Fibroblast of skin of left biceps (primary cell): ENCODE measurements at regions not wholly inside any gene's neighbourhood (a gene's known extent, or its start where the extent isn't known, plus 50 kb on each side); places are given as distances from the start of the nearest gene placed in this dataset.
A peak's percentile ranks its signal among the peaks of the same experiment; 100 is the strongest.
"Not testable (repeated sequence)": the region's sequence is repeated elsewhere in the genome, so short reads cannot be mapped to it uniquely, and the experiment has no call there.

Experiments
- DNase-seq, 2 experiments: peaks; one replicate each; pipeline ENCODE4 v3.0.0-alpha.2; 2013; ENCODE audit warnings: low read depth in 2 of 2

GRCh38 chr20:25864963-25865714, 168.5 kb upstream of the ZNF337 start:
- not testable (repeated sequence) for DNase-seq

DNA sequence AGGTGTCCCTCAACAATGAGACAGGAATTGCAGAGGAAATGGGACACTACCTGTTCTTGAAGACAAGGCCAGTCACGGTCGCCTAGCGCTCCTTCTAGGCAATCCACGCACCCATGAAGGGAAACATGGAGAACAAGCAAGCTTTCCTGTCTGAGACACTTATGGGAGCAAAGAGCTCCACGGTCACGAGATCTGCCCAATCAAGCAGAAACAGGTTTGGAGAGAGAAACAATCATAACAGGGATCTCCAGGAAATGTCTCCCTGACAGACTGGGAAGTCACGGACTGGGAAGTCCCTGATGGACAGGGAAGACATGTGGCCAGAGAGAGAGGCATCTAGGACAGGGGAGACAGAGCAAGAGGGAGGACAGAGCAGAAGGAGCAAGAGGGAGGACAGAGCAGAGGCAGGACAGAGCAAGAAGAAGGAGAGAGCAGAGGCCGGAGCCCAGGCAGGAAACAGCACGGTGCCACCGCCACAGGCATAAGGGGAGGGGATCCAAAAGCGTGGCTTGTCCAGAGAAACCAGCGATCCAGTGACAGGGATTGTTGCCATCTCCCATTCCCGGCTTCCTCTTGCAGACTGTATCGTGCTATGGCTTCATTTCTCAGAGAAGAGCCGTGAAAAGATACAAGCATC, 167.8 kb upstream of the ZNF337 start:
- DNase-seq = no peak

GRCh38 chr20:25863536-25864325, 167.1 kb upstream of the ZNF337 start:
- DNase-seq = no peak

DNA sequence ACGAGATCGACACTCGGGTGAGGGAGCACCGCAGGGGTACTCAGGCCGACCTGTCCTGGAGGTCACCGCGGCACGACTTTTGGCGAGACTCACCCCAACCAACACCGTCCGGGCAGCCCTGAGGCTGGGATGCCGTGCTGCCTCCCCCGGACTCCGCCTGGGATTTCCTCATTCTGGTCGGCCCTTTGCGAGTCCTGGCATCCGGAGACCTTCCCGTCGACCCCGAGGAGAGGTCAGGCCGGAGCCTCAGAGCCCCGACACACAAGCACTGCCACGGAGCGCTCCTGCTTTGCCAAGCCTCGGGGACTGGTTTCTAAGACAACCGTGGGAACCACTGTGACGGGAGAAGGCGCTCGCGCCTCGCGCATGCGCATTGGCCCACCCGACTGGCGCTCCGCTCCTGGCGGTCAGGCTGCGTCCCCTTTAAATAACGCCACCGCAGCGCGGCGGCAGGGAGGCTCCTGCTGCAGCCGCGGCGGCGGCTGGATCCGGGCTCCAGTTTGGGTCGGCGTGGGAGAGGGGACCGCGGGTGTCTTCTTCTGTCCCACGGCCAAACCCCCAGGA, 166.4 kb upstream of the ZNF337 start:
- DNase-seq = peak in 1 of 2 experiments; percentile 62

DNA sequence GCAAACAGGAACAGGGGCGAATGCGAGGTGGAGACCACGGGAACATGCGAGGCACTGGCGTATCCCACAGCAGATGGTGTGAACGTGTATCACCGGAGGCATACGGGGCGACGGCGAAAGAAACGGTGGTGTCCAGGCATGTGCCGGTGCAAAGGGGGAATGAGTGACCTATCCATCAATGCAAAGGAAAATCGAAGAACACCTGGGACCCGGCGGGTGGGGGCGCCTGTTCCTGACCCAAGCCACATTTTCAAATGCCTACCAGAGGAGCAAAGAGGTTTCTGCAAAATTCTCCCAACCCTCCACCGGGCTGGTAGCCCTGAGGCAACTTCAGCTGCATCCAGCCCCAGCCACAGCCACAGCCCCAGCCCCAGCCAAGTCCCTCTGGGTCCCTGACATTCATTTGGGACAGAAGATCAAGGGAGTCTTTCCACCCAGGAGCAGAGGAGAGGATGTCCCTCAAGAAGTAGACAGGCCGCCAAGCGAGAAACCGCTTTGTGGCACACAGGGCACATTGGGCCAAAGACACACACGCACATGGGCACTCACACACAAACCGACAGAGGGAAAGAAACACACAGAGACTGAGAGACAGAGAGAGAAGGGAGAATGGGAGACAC, 164.0 kb upstream of the ZNF337 start:
- no peak for DNase-seq

DNA sequence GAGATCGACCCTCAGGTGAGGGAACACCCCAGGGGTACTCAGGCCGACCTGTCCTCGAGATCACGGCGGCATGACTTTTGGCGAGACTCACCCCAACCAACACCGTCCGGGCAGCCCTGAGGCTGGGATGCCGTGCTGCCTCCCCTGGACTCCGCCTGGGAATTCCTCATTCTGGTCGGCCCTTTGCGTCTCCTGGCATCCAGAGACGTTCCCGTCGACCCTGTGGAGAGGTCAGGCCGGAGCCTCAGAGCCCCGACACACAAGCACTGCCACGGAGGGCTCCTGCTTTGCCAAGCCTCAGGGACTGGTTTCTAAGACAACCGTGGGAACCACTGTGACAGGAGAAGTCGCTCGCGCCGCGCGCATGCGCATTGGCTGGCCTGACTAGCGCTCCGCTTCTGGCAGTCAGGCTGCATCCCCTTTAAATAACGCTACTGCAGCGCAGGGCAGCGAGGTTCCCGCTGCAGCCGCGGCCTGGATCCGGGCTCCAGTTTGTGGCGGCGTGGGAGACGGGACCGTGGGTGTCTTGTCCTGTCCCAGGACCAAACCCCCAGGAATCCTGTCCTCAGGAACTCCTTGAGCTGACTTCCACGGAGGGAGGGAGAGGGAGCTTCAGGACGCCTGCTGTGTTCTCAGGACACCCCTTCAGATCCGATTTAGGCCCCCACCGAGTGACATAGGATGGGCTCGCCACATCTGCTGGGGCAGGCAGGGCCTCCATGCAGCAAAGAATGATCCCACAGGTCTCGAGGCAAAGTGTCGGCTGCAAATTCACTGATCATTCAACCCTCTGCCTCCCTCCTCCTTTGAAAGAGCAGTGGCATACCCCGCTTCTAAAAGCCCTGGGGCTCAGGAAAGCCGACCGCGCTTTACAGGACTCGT, 163.2 kb upstream of the ZNF337 start:
- no peak for DNase-seq

- DNase-seq = no peak
Observed at GRCh38 chr20:25858495-25859425, 162.1 kb upstream of the ZNF337 start.

- not testable (repeated sequence) for DNase-seq
Observed at GRCh38 chr20:25857091-25857788, 160.6 kb upstream of the ZNF337 start.

- DNase-seq = no peak
Observed at GRCh38 chr20:25856256-25856884, 159.7 kb upstream of the ZNF337 start.

DNA sequence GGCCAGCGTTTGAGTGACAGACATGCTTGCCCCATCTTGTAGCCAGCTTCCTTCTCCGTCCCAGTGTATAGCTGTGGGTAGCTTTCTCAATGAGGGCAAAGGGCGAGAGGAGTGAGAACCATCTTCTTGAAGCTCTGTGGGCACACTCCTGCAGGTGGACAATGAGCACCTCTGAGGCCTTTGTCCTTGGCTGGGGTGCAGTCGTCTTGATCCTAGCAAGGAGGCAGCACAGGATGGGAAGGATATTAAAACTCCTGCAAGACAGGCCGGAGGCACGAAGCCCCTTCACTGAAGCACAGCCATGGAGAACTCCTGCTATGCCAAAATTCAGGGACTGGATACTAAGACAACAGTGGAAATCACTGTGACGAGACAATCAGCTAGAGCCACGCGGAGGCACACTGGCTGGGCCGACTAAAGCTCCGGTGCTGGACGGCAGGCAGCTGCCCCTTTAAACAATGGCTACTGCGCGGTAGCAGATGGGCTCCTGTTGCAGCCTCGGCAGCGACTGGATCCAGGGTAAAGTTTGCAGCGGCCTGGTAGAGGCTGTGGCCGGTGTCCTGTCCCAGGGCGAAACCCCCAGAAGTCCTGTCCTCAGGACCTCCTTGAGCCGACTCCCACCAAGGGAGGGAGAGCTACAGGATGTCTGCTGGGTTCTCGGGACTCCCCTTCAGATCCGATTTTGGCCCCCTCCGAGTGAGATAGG, 159.0 kb upstream of the ZNF337 start:
- DNase-seq = not testable (repeated sequence)

DNA sequence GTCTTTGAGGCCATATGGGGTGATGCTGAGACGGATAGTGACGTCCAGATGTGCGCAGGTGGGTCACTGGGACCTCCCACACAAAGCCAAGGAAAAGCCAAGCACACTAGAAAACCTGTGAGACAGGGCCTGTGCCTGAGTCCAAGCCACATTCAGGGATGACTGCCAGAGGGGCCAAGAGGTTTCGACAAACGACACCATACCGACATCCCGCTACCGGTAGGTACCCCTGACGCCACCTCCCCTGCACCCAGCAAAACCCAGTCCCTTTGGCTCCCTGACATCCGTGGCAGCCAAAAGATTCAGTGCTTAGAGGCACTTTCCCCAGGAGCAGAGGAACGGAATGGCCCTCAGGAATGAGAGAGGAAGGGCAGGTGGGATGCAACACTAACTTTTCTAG, 158.0 kb upstream of the ZNF337 start:
- DNase-seq = not testable (repeated sequence)

DNA sequence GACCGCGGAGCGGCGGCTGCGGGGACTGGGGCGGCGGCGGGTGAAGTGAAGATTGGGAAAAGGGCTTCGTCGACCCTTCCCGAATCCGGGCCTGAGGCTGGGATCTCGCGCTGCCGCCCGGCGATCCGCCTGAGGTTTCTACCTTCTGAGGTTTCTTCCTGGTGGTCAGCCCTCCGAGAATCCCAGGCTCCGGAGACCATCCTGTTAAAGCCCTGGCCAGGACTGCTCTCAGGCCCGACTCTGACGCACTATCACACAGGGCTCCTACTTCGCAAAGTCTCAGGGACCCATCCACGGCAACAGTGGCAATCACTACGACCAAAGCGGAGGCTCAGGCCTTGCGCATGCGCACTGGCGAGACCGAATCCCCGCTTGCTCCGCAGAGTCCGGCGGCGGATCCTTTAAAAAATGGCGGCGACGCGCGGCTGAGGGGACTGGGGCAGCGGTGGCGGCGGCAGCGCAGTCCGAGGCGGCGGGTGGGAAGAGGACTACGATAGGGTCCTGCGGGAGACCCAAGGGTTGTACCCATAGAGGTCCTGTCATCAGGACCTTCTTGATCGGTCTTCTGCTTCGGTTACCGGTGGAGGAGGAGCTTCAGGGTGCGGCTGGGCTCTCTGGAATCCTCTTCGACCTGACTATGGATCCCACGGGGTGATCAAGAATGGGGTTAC, 157.2 kb upstream of the ZNF337 start:
- DNase-seq = peak; percentile 49 to 51

DNA sequence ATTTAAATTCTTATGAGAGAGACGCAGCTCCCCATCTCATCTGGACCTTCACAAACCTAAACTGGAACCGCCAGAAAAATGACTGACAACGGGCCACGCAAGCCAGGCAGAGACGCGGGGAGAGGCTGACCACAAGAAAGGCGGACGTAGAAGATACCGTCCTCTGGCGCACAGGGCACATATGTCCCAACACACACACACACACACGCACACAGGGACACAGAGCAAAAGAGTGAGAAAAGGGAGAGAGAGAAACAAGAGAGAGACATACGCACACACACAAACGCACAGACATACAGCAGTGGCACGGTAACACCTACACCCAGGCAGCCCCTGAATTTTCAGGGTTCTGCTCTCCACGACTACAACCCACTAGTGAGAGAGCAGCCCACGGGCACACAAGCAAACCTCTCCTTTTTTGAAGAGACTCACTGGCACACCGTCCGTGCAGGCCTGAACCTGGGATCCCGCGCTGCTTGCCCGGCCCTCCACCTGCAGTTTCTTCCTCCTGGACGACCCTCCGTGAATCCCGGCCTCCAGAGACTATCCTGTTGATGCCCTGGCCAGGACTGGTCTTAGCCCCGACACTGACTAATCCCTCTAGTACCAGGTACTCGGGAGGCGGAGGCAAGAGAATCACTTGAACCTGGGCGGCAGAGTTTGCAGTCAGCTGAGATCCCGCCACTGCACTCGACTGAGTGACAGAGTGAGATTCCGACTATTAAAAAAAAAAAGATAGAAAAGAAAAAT, 156.5 kb upstream of the ZNF337 start:
- DNase-seq = not testable (repeated sequence)

GRCh38 chr20:25850133-25850532, 153.5 kb upstream of the ZNF337 start:
- not testable (repeated sequence) for DNase-seq

- no peak for DNase-seq
Observed at GRCh38 chr20:25848222-25848621, 151.6 kb upstream of the ZNF337 start.

- not testable (repeated sequence) for DNase-seq
Observed at GRCh38 chr20:25844640-25845039, 148.0 kb upstream of the ZNF337 start.

DNA sequence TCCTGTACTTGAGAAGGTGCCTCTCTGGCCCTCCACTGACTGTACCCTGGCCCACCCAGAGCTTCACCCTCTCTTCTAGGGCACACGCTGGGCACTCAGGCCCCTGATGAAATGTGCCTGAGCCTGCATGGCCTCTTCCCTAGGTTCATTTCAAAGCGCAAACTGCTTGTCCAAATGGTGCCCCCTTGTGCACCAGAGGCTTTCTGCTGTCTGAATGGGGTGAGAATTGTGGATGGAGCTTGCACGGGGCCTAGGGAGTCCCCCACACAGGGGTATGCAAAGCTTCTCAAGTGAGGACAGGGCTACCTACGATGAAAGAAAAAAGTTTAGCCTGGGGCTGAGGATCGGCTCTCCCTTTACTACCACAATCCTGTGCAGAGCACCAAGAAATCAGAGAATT, 116.9 kb upstream of the ZNF337 start:
- DNase-seq = not testable (repeated sequence)
